ENCODE measurements at regions not wholly inside any gene's neighbourhood (a gene's known extent, or its start where the extent isn't known, plus 50 kb on each side); places are given as distances from the start of the nearest gene placed in this dataset.

DNA sequence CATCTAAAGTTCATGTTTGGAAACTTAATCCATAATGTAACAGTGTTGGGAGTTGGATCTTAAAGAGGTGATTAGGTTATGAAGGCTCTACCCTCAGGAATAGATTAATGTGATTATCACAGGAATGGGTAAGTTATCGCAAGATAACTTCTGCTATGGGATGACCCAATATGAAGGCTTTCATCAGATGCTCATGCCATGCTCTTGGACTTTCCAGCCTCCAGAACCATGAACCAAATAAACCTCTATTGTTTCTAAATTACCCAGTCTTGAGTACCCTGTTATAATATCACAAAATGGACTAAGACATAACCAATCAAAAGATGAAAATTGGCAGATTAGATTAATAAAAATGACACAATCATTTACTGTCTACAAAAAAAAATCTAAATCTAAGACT lies 906.9 kb upstream of the SOX9 start:
- Histone ChIP-seq H3K4me2 (ENCODE audit: low read depth, low read length, poor library complexity, severe bottlenecking) (no peak overlapping the region), H3K79me2 (ENCODE audit: insufficient read depth, low read length) (no peaks in the 10 kb centered on the region), H3K27me3 (ENCODE audit: insufficient read depth, low read length, poor library complexity, severe bottlenecking) (no peaks in the 10 kb centered on the region), H3K4me1 (ENCODE audit: insufficient read depth, low read length, poor library complexity, severe bottlenecking) (no peaks in the 10 kb centered on the region), H3K9ac (ENCODE audit: low read depth, low read length, poor library complexity, severe bottlenecking) (no peak overlapping the region), H3K4me3 (ENCODE audit: low read length, poor library complexity, severe bottlenecking) (no peak overlapping the region), H4K20me1 (ENCODE audit: insufficient read depth, low read length, poor library complexity, severe bottlenecking) (no peaks in the 10 kb centered on the region), H3K36me3 (ENCODE audit: insufficient read depth, low read length) (no peaks in the 10 kb centered on the region), H3F3A (ENCODE audit: low read depth) (no peaks in the 10 kb centered on the region), H3K9me3 (ENCODE audit: insufficient read depth, low read depth, low read length) (no peaks in the 10 kb centered on the region), H2AFZ (ENCODE audit: low read length) (no peak overlapping the region), H3K9me2 (replicated peaks; ENCODE audit: low read depth, low read length) (0 out of 2 replicates have a peak, but pooled peaks cover 3% of the 10 kb centered on the region)
- TF ChIP-seq, protein P1, sequence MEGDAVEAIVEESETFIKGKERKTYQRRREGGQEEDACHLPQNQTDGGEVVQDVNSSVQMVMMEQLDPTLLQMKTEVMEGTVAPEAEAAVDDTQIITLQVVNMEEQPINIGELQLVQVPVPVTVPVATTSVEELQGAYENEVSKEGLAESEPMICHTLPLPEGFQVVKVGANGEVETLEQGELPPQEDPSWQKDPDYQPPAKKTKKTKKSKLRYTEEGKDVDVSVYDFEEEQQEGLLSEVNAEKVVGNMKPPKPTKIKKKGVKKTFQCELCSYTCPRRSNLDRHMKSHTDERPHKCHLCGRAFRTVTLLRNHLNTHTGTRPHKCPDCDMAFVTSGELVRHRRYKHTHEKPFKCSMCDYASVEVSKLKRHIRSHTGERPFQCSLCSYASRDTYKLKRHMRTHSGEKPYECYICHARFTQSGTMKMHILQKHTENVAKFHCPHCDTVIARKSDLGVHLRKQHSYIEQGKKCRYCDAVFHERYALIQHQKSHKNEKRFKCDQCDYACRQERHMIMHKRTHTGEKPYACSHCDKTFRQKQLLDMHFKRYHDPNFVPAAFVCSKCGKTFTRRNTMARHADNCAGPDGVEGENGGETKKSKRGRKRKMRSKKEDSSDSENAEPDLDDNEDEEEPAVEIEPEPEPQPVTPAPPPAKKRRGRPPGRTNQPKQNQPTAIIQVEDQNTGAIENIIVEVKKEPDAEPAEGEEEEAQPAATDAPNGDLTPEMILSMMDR (conservative IDR thresholded peaks at IDR 0.05; ENCODE audit: low read length) = no peak
- TF ChIP-seq EZH2phosphoT487 (IDR thresholded peaks at IDR 0.05; ENCODE audit: borderline replicate concordance) = no peak

DNA sequence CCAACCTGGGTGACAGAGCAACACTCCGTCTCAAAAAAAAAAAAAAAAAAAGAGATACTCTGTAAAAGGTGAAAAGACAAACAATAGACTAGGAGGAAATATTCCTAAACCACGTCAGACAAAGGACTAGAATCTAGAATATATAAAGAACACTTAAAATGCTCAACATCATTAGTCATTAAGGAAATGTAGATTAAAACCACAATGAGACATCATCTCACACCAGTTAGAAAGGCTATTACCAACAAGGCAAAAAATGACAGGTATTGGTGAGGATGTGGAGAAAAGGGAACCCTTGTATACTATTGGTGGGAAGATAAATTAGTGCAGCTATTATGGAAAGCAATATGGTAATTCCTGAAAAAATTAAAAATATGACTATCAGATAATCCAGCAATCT lies 903.1 kb upstream of the SOX9 start:
- Histone ChIP-seq H3K4me1 (ENCODE audit: insufficient read depth, low read length, poor library complexity, severe bottlenecking) (no peaks in the 10 kb centered on the region), H3K79me2 (ENCODE audit: insufficient read depth, low read length) (no peaks in the 10 kb centered on the region), H3K9ac (ENCODE audit: low read depth, low read length, poor library complexity, severe bottlenecking) (no peak overlapping the region), H3K27me3 (ENCODE audit: insufficient read depth, low read length, poor library complexity, severe bottlenecking) (no peaks in the 10 kb centered on the region), H3K9me2 (replicated peaks; ENCODE audit: low read depth, low read length) (no peaks in the 10 kb centered on the region), H4K20me1 (ENCODE audit: insufficient read depth, low read length, poor library complexity, severe bottlenecking) (no peaks in the 10 kb centered on the region), H3K9me3 (ENCODE audit: insufficient read depth, low read depth, low read length) (no peaks in the 10 kb centered on the region), H3K4me2 (ENCODE audit: low read depth, low read length, poor library complexity, severe bottlenecking) (no peak overlapping the region), H2AFZ (ENCODE audit: low read length) (no peak overlapping the region), H3K4me3 (ENCODE audit: low read length, poor library complexity, severe bottlenecking) (no peak overlapping the region), H3F3A (ENCODE audit: low read depth) (no peaks in the 10 kb centered on the region), H3K36me3 (ENCODE audit: insufficient read depth, low read length) (no peaks in the 10 kb centered on the region)
- TF ChIP-seq, protein P1 (conservative IDR thresholded peaks at IDR 0.05; ENCODE audit: low read length) = no peak
- TF ChIP-seq EZH2phosphoT487 (IDR thresholded peaks at IDR 0.05; ENCODE audit: borderline replicate concordance) = no peak

DNA sequence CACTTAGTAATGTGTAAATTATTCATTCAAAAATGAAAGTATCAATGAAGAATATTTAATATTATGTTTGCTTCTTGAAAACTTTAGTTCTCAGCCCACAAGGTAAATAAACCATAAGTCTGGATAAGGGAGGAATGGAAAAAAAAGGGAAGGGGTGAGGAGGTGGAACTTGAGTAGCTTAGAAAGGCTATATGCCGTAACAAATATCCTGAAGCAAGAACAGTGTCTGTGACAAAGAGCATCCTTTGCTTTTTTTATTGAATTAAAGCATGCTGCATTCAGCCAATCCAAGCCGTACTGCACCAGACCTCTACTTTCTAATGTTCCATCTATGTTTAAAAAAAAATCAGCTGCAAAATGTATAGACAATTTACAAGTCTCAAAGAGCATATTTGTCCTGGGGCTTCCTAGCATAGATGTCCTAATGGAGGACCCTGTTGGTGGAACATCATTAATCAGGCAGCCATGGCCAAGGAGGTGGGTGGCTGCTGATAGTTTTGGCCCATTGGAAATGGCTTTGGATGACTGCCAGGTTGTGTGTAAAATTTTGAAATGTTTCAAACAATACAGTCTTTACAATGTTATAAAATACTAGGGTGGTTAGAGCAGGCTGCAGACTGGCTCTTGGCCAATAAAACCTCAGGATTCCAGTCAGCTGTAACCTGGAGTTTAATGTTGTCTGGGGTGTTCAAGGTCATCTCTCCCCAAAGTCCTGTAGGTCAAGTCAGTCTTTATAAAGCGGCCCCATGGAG lies 895.8 kb upstream of the SOX9 start:
- Histone ChIP-seq H3F3A (ENCODE audit: low read depth) (no peaks in the 10 kb centered on the region), H3K9me3 (ENCODE audit: insufficient read depth, low read depth, low read length) (no peaks in the 10 kb centered on the region; the same call in 1 of the 2 replicates), H3K27me3 (ENCODE audit: insufficient read depth, low read length, poor library complexity, severe bottlenecking) (no peaks in the 10 kb centered on the region), H3K4me2 (ENCODE audit: low read depth, low read length, poor library complexity, severe bottlenecking) (no peak overlapping the region), H2AFZ (ENCODE audit: low read length) (no peak overlapping the region), H4K20me1 (ENCODE audit: insufficient read depth, low read length, poor library complexity, severe bottlenecking) (no peaks in the 10 kb centered on the region), H3K36me3 (ENCODE audit: insufficient read depth, low read length) (no peaks in the 10 kb centered on the region), H3K4me3 (ENCODE audit: low read length, poor library complexity, severe bottlenecking) (no peak overlapping the region), H3K9ac (ENCODE audit: low read depth, low read length, poor library complexity, severe bottlenecking) (no peak overlapping the region), H3K9me2 (replicated peaks; ENCODE audit: low read depth, low read length) (no peaks in the 10 kb centered on the region), H3K79me2 (ENCODE audit: insufficient read depth, low read length) (no peaks in the 10 kb centered on the region), H3K4me1 (ENCODE audit: insufficient read depth, low read length, poor library complexity, severe bottlenecking) (no peaks in the 10 kb centered on the region)
- TF ChIP-seq EZH2phosphoT487 (IDR thresholded peaks at IDR 0.05; ENCODE audit: borderline replicate concordance) = no peak
- TF ChIP-seq, protein P1 (conservative IDR thresholded peaks at IDR 0.05; ENCODE audit: low read length) = no peak

All from Loucy (cell line).